H1 (cell line): ENCODE measurements at regions not wholly inside any gene's neighbourhood (a gene's known extent, or its start where the extent isn't known, plus 50 kb on each side); places are given as distances from the start of the nearest gene placed in this dataset.

Experiments
- CTCF ChIA-PET: fragments of 300-600 bp; sonication (Branson Sonifier 250); formaldehyde crosslinking; loops from one replicate; lab custom pipeline; 2021; ENCODE audit not compliant: partially characterized antibody; lab: Charles Lee
- POLR2A ChIA-PET: fragments of 300-600 bp; sonication (Branson Sonifier 250); formaldehyde crosslinking; loops from one replicate; lab custom pipeline; 2021; ENCODE audit warnings: inconsistent platforms; ENCODE audit not compliant: partially characterized antibody; lab: Charles Lee
- DNase-seq, 2 experiments: peaks; one replicate each; pipeline versions ENCODE4 v3.0.0 to v3.0.0-alpha.2; 2010 to 2022; ENCODE audit warnings: low spot score in 2 of 2, low read depth in 1 of 2, mixed read lengths in 1 of 2
- FAIRE-seq: peaks from 2 replicates; lab custom pipeline; 2011; peaks lifted over from hg19 to GRCh38; lab: Jason Lieb, UNC
- H2AFZ ChIP-seq: 2 replicates; pipeline ENCODE4 v1.8.1; 2012; ENCODE audit warnings: low read length, inconsistent platforms
- H2AK5ac ChIP-seq: 2 replicates; pipeline ENCODE4 v1.6.1; 2013; ENCODE audit warnings: low read depth, low read length
- H2BK120ac ChIP-seq: replicated peaks from 2 replicates; pipeline ENCODE3; 2013; ENCODE audit warnings: low read depth, low read length, inconsistent platforms
- H2BK12ac ChIP-seq: 2 replicates; pipeline ENCODE4 v1.6.1; 2013; ENCODE audit warnings: low read depth, low read length
- H2BK15ac ChIP-seq: 2 replicates; pipeline ENCODE4 v1.6.1; 2013; ENCODE audit warnings: low read length
- H2BK20ac ChIP-seq: 2 replicates; pipeline ENCODE4 v1.6.1; 2013; ENCODE audit warnings: low read length
- H2BK5ac ChIP-seq: 2 replicates; pipeline ENCODE4 v1.6.1; 2013; ENCODE audit warnings: low read depth, low read length
- H3K14ac ChIP-seq: 2 replicates; pipeline ENCODE4 v1.6.1; 2013; ENCODE audit warnings: inconsistent platforms; ENCODE audit not compliant: insufficient read length
- H3K18ac ChIP-seq: 2 replicates; pipeline ENCODE4 v1.6.1; 2013; ENCODE audit warnings: low read length; ENCODE audit errors: extremely low read depth
- H3K23ac ChIP-seq: 2 replicates; pipeline ENCODE4 v1.6.1; 2013; ENCODE audit warnings: inconsistent platforms; ENCODE audit not compliant: insufficient read length
- H3K23me2 ChIP-seq: 2 replicates; pipeline ENCODE4 v1.6.1; 2013; ENCODE audit warnings: low read depth, low read length
- H3K27ac ChIP-seq: 2 replicates; pipeline ENCODE4 v1.6.1; 2011; ENCODE audit warnings: low read depth, low read length, inconsistent platforms
- H3K27me3 ChIP-seq, 4 experiments: replicated peaks in 1 of 4; 1 replicate in 1 of 4; 2 replicates in 3 of 4; pipeline versions ENCODE4 v1.6.1 to v1.8.1; 2011 to 2013; ENCODE audit warnings: low read length in 3 of 4, mild to moderate bottlenecking in 3 of 4, inconsistent platforms in 2 of 4, mixed read lengths in 2 of 4, moderate library complexity in 1 of 4; ENCODE audit not compliant: control insufficient read depth in 3 of 4, insufficient read depth in 3 of 4; ENCODE audit errors: extremely low read depth in 1 of 4
- H3K36me3 ChIP-seq, 4 experiments: 2 replicates each; pipeline versions ENCODE4 v1.6.1 to v1.8.1; 2011 to 2013; ENCODE audit warnings: mild to moderate bottlenecking in 4 of 4, low read length in 3 of 4, moderate library complexity in 2 of 4, control low read depth in 1 of 4, inconsistent platforms in 1 of 4; ENCODE audit not compliant: insufficient read depth in 4 of 4, control insufficient read depth in 2 of 4
- H3K4ac ChIP-seq: replicated peaks from 2 replicates; pipeline ENCODE3; 2013; ENCODE audit warnings: low read length, low read depth, mixed read lengths, inconsistent platforms; ENCODE audit not compliant: insufficient read length
- H3K4me1 ChIP-seq, 4 experiments: replicated peaks in 1 of 4; 1 replicate in 1 of 4; 2 replicates in 3 of 4; pipeline versions ENCODE4 v1.6.1 to v1.8.1; 2011 to 2013; ENCODE audit warnings: low read length in 3 of 4, inconsistent platforms in 2 of 4, mixed read lengths in 1 of 4; ENCODE audit not compliant: insufficient read depth in 4 of 4, control insufficient read depth in 3 of 4
- H3K4me2 ChIP-seq, 2 experiments: 2 replicates each; pipeline versions ENCODE4 v1.6.1 to v1.8.1; 2011 to 2013; ENCODE audit warnings: low read depth in 2 of 2, low read length in 2 of 2, control low read depth in 1 of 2, inconsistent platforms in 1 of 2, mild to moderate bottlenecking in 1 of 2; ENCODE audit not compliant: insufficient read depth in 1 of 2
- H3K4me3 ChIP-seq, 4 experiments: fragments of 200-600, 300-600 bp in 1 of 4; sonication (generic), shearing (Covaris generic), sonication (Bioruptor Twin) in 1 of 4; 2 replicates each; pipeline versions ENCODE4 v1.5.1 to v1.8.1; 2011 to 2016; ENCODE audit warnings: low read length in 4 of 4, low read depth in 3 of 4, control low read depth in 2 of 4, inconsistent platforms in 2 of 4, mild to moderate bottlenecking in 2 of 4, mixed read lengths in 1 of 4, moderate library complexity in 1 of 4; ENCODE audit not compliant: insufficient read depth in 2 of 4; ENCODE audit errors: extremely low read depth in 1 of 4
- H3K56ac ChIP-seq: replicated peaks from 2 replicates; pipeline ENCODE3; 2013; ENCODE audit warnings: low read depth, mild to moderate bottlenecking, mixed read lengths, low read length, inconsistent platforms; ENCODE audit not compliant: insufficient read length
- H3K79me1 ChIP-seq: 2 replicates; pipeline ENCODE4 v1.6.1; 2013; ENCODE audit warnings: low read depth, low read length, control low read depth
- H3K79me2 ChIP-seq, 2 experiments: 2 replicates each; pipeline versions ENCODE4 v1.6.1 to v1.8.1; 2012 to 2013; ENCODE audit warnings: low read length in 2 of 2, mild to moderate bottlenecking in 2 of 2, inconsistent platforms in 1 of 2; ENCODE audit not compliant: insufficient read depth in 2 of 2, control insufficient read depth in 1 of 2
- H3K9ac ChIP-seq, 4 experiments: replicated peaks in 1 of 4; 1 replicate in 1 of 4; 2 replicates in 3 of 4; pipeline versions ENCODE4 v1.6.1 to v1.8.1; 2011 to 2013; ENCODE audit warnings: low read depth in 3 of 4, low read length in 3 of 4, control low read depth in 2 of 4, mild to moderate bottlenecking in 2 of 4, moderate library complexity in 2 of 4, inconsistent platforms in 1 of 4; ENCODE audit errors: extremely low read depth in 1 of 4
- H3K9me3 ChIP-seq, 2 experiments: 2 replicates each; pipeline versions ENCODE4 v1.6.1 to v1.8.1; 2012 to 2013; ENCODE audit warnings: mild to moderate bottlenecking in 2 of 2, moderate library complexity in 2 of 2, control low read depth in 1 of 2, inconsistent platforms in 1 of 2, low read depth in 1 of 2, low read length in 1 of 2, mixed read lengths in 1 of 2; ENCODE audit not compliant: insufficient read depth in 2 of 2
- H4K20me1 ChIP-seq, 2 experiments: replicated peaks in 1 of 2; 2 replicates each; pipeline versions ENCODE3 to v1.8.1; 2011 to 2013; ENCODE audit warnings: inconsistent platforms in 2 of 2, low read length in 2 of 2, mild to moderate bottlenecking in 1 of 2; ENCODE audit not compliant: insufficient read depth in 2 of 2, control insufficient read depth in 1 of 2
- H4K5ac ChIP-seq: 2 replicates; pipeline ENCODE4 v1.6.1; 2013; ENCODE audit warnings: low read length, low read depth, mixed read lengths, inconsistent platforms; ENCODE audit not compliant: insufficient read length
- H4K8ac ChIP-seq: 2 replicates; pipeline ENCODE4 v1.8.0; 2013; ENCODE audit warnings: mild to moderate bottlenecking, moderate library complexity, low read length, inconsistent platforms; ENCODE audit not compliant: insufficient read depth; ENCODE audit errors: extremely low read depth
- H4K91ac ChIP-seq: replicated peaks from 2 replicates; pipeline ENCODE3; 2013; ENCODE audit warnings: low read length, mixed read lengths, inconsistent platforms; ENCODE audit not compliant: insufficient read length
- BRCA1 ChIP-seq: IDR thresholded peaks from 2 replicates; pipeline ENCODE4 v1.6.1; 2012; ENCODE audit warnings: low read depth, low read length, improper control_type of control experiment
- CTBP2 ChIP-seq: IDR thresholded peaks from 2 replicates; pipeline ENCODE4 v1.7.0; 2011; ENCODE audit warnings: borderline replicate concordance, mild to moderate bottlenecking, moderate library complexity, mixed read lengths, low read length; ENCODE audit not compliant: insufficient read depth, insufficient read length
- GABPA ChIP-seq: IDR thresholded peaks from 2 replicates; pipeline ENCODE4 v1.6.1; 2011; ENCODE audit warnings: mild to moderate bottlenecking, low read length, moderate library complexity, borderline replicate concordance; ENCODE audit not compliant: insufficient read depth
- JUN ChIP-seq: IDR thresholded peaks from 2 replicates; pipeline ENCODE4 v1.6.1; 2011; ENCODE audit warnings: low read depth, mild to moderate bottlenecking, improper control_type of control experiment, low read length
- KDM1A ChIP-seq: fragments of 200-600, 300-600 bp; sonication (generic); IDR thresholded peaks from 2 replicates; pipeline ENCODE4 v1.7.1; 2016; ENCODE audit warnings: mild to moderate bottlenecking, low read length, borderline replicate concordance
- NRF1 ChIP-seq: IDR thresholded peaks from 2 replicates; pipeline ENCODE4 v1.6.1; 2011; ENCODE audit warnings: mild to moderate bottlenecking, low read depth, low read length, improper control_type of control experiment
- RAD21 ChIP-seq, 2 experiments: IDR thresholded peaks in 1 of 2; conservative IDR thresholded peaks in 1 of 2; 2 replicates each; pipeline ENCODE4 v1.6.1; 2011; ENCODE audit warnings: low read depth in 2 of 2, low read length in 2 of 2, improper control_type of control experiment in 1 of 2, inconsistent platforms in 1 of 2, mild to moderate bottlenecking in 1 of 2, moderate library complexity in 1 of 2
- SP4 ChIP-seq: IDR thresholded peaks from 2 replicates; pipeline ENCODE4 v1.6.1; 2012; ENCODE audit warnings: low read length, inconsistent platforms
- TEAD4 ChIP-seq: IDR thresholded peaks from 2 replicates; pipeline ENCODE4 v1.6.1; 2012; ENCODE audit warnings: low read depth, low read length, inconsistent platforms, mixed read lengths
- YY1 ChIP-seq: IDR thresholded peaks from 2 replicates; pipeline ENCODE4 v1.6.1; 2011; ENCODE audit warnings: low read depth, mild to moderate bottlenecking, low read length
- ZNF274 ChIP-seq: IDR thresholded peaks from 2 replicates; pipeline ENCODE4 v1.7.0; 2012; ENCODE audit warnings: low read length, borderline replicate concordance; ENCODE audit errors: extremely low read depth
- WGBS, 2 experiments: shearing (Covaris generic) in 1 of 2; methylation state at CpG; one replicate each; pipeline versions ENCODE4 v1.1.6 to v1.1.7; 2013 to 2015; ENCODE audit warnings: low lambda C conversion rate in 2 of 2, mixed read lengths in 2 of 2, inconsistent platforms in 1 of 2, low coverage in 1 of 2, missing lambda C conversion rate in 1 of 2; ENCODE audit not compliant: insufficient replicate concordance in 2 of 2, insufficient coverage in 1 of 2, insufficient read length in 1 of 2; ENCODE audit errors: extremely low coverage in 1 of 2, missing lambda C conversion rate in 1 of 2; 5-methylcytosine and 5-hydroxymethylcytosine counted together
- TF ChIP-seq, protein P1 (sequence below): IDR thresholded peaks from 2 replicates; pipeline ENCODE4 v1.6.1; 2012; ENCODE audit warnings: inconsistent platforms

DNA sequence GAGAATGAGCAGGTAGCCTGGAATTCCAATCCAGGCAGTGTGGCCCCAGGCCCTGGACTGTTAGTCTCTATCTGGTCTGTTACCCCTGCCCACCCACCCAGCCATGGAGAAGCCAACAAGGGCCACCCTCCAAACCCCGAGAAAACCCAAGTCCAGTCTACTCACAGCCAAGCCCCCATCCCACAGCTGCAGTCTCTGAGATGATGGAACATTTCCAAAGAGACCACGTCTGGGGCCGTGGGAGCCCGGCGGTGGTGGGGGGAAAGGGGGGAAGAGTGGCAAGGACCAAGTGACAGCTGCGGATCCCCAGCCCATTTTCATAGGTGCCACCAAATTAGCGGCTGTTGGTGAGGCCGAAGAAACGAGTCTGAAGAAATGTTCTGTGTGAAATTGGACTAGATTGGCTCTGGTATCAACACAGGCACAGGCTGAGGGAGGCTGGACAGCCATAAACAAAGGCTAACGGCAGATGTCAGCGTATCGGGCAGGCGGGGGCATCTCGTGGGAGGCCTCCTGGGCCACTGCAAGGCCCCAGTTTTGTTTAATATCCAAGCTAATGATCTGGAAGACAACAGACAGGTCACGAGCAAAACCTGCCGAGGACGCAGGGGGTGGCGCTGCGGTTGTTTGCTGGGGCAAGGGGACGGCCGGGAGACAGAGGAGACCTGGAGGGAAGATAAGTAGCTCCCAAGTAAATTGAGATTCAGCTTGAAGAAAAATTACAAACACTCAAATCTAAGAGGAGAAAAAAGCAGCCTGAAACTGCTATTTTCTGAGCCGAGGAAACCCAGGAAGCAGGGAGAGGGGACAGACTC, 53.4 kb downstream of the RBFOX3 start:
- no peaks in the 10 kb centered on the region; a peak in 1 of 4 replicates for H3K9me3 ChIP-seq
- no peak for FAIRE-seq
- no peak overlapping the region for H2AK5ac ChIP-seq
- no peak overlapping the region for H4K5ac ChIP-seq
- DNase-seq = no peak
- H4K8ac ChIP-seq = no peak overlapping the region
- peaks cover 15% of the 10 kb centered on the region; the same call in 1 of the 2 replicates for H3K23me2 ChIP-seq
- no peaks in the 10 kb centered on the region for H3K36me3 ChIP-seq
- H3K56ac ChIP-seq = no peak overlapping the region
- 86% methylated on average over 18 of the region's 22 CpGs; no CpG with 5 or more reads in 1 of the 2 experiments for WGBS, 2 experiments
- ChIA-PET POLR2A (no interaction called here), CTCF (interaction anchor here (0.9 to 2.6 kb wide), 3 partner anchors 14 to 164 kb away, joined by 3 to 9 read pairs (median 3); no protein-coding TSS in a partner anchor)
- no peak overlapping the region for H2BK5ac ChIP-seq
- no peak overlapping the region for H3K27ac ChIP-seq
- H2BK20ac ChIP-seq = no peak overlapping the region
- H2BK15ac ChIP-seq = no peak overlapping the region
- H3K79me1 ChIP-seq = no peaks in the 10 kb centered on the region
- no peak overlapping the region for H4K91ac ChIP-seq
- H3K14ac ChIP-seq = no peak overlapping the region
- no peak overlapping the region for H3K4me2 ChIP-seq
- H4K20me1 ChIP-seq = peaks cover 0 to 4% of the 10 kb centered on the region in 2 experiments
- H3K4ac ChIP-seq = no peak overlapping the region
- H3K79me2 ChIP-seq = no peaks in the 10 kb centered on the region
- H2BK12ac ChIP-seq = no peak overlapping the region
- H2BK120ac ChIP-seq = no peak overlapping the region
- no peak overlapping the region for H3K4me3 ChIP-seq
- H3K23ac ChIP-seq = no peak overlapping the region
- H3K27me3 ChIP-seq = no peaks in the 10 kb centered on the region; a peak in 1 of 7 replicates
- H2AFZ ChIP-seq = no peak overlapping the region
- H3K9ac ChIP-seq = no peak overlapping the region
- H3K4me1 ChIP-seq = no peaks in the 10 kb centered on the region
- H3K18ac ChIP-seq = no peak overlapping the region
- TF ChIP-seq YY1 = no peak
- no peak for TF ChIP-seq BRCA1
- TF ChIP-seq SP4 = no peak
- TF ChIP-seq GABPA = no peak
- no peak for TF ChIP-seq TEAD4
- TF ChIP-seq CTBP2 = no peak
- TF ChIP-seq ZNF274 = no peak
- TF ChIP-seq KDM1A = no peak
- TF ChIP-seq, protein P1, sequence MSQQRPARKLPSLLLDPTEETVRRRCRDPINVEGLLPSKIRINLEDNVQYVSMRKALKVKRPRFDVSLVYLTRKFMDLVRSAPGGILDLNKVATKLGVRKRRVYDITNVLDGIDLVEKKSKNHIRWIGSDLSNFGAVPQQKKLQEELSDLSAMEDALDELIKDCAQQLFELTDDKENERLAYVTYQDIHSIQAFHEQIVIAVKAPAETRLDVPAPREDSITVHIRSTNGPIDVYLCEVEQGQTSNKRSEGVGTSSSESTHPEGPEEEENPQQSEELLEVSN = no peak
- TF ChIP-seq NRF1 = no peak
- no peak for TF ChIP-seq RAD21 (IDR thresholded peaks at IDR 0.05 in 1 of 2, conservative IDR thresholded peaks at IDR 0.05 in 1 of 2; ENCODE audit: low read depth in 2 of 2, low read length in 2 of 2)
- no peak for TF ChIP-seq JUN
